NCI-H1694 treated with DMSO at 0.1 percent for 48 hours (cell line): ENCODE measurements at regions not wholly inside any gene's neighbourhood (a gene's known extent, or its start where the extent isn't known, plus 50 kb on each side); places are given as distances from the start of the nearest gene placed in this dataset.
"Not testable (repeated sequence)": the region's sequence is repeated elsewhere in the genome, so short reads cannot be mapped to it uniquely, and the experiment has no call there.

Experiments
- DNase-seq: peaks from one replicate; lab custom pipeline; 2025; lab: John Stamatoyannopoulos, UW

- DNase-seq = no peak
Observed at GRCh38 chr3:74134831-74135230, 479.6 kb downstream of the CNTN3 start.

GRCh38 chr3:74131546-74132328 is 482.7 kb downstream of the CNTN3 start:
- not testable (repeated sequence) for DNase-seq

DNA sequence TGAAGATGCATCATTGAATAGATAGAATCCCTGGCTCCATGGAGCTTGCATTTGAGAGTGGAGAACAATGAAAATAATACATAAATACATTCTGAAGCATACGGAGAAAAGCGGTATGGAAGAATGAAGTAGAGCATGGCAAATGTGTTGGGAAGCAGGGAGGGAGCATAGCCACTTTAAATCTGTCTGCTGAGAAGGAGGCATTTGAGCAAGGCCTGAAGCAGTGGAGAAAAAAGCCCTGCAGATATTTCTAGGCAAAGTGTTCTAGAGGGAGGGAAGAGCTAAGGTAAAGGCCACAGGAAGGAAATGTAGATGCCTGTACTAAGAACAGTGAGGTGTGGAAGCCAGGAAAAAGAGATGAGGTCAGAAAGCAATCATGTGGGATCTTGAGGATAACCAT is 484.8 kb downstream of the CNTN3 start:
- no peak for DNase-seq

DNA sequence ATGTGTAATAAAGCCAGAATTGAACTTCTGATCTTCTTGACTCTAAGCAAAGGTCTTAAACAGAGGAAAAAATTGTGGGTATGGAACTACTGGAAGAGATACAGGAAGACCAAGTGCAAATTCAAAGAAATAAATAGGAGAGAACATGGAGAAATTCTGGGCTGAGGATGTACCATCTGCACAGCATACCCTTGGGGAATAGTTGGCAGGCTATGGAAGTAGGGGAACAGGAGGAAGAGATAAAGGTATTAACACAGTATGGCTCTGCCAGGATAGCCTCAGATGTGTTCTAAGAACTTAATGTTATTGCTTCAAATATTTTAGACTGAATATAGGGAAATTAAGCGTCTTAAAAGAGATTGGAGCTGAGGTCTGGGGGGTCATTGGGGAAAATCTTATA is 485.4 kb downstream of the CNTN3 start:
- no peak for DNase-seq

GRCh38 chr3:74127256-74127655 is 487.2 kb downstream of the CNTN3 start:
- DNase-seq = no peak

- no peak for DNase-seq
Observed at GRCh38 chr3:74124782-74125181, 489.7 kb downstream of the CNTN3 start.

DNA sequence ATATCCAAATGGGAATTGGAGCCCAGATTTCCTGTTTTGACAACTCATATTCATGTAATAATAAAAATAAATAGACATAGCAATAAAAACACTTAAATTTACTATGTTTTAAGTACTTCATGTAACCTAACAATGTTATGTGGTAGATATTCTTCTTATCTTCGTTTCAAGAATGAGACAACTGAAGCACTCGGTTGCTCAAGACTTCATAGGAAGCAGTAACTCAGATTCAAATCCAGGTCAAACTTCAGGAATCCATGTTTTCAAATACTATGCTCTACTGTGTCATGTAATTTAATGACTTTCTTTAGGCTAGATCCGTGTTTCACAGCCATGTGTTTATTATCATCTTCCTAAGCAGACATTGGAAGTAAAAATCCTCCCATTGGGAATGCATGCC is 492.2 kb downstream of the CNTN3 start:
- DNase-seq = no peak

- no peak for DNase-seq
Observed at GRCh38 chr3:74121761-74122160, 492.7 kb downstream of the CNTN3 start.

DNA sequence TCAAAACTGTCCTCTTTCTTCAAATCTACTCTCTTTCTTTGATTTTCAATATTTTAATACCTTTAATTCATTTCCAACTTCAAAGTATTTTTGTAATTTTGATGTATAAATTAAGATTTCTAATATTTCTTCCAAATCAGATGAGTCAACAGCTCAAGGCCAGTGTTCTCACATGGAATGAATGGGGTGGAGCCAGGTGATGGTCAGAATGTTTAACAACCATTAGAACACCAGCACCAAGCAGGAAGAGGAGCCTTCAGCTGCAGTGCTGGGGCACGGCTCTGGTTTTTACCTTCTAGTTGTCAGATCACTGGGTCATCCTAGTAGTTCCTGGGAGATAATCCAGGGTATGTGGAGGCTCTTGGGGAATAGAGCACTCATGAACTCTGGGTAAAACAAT is 494.5 kb upstream of the PDZRN3 start:
- no peak for DNase-seq

DNA sequence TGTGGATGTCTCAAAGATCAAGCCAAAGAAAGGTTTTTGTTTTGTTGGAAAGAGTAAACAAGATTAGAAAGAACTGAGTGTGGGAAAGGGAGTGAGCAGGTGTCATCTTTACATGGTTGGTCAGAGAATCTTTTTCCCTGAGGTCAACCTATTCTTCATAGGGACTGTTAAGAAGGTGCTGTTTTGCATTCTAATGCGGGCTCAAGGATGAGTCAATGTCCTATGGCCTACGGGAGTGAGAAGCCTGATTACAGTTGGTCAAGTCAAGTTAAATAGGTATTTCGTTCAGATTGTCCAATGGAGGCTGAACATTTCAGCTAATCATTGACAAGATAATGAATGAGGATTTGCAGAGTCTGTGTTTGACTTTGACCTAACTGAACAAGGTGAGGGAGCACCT is 491.2 kb upstream of the PDZRN3 start:
- no peak for DNase-seq

DNA sequence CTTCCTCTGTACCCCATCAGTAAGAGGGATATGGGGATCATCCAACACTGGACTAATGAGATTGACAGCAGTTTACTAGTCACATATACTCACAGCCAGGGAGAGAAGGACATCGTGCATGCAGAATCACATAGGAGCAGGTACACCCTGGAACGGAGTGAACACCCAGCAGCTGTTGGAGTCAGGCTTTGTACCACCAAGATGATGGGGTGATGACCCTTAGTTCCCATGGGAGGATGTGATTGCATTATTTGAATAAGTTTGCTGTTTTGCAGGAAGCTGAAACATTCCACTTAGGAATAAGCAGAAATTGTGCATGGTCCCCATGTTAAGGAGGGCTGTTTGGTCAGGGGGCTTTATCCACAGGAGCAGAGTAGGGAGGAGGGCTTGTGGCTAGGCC is 482.7 kb upstream of the PDZRN3 start:
- DNase-seq = no peak

DNA sequence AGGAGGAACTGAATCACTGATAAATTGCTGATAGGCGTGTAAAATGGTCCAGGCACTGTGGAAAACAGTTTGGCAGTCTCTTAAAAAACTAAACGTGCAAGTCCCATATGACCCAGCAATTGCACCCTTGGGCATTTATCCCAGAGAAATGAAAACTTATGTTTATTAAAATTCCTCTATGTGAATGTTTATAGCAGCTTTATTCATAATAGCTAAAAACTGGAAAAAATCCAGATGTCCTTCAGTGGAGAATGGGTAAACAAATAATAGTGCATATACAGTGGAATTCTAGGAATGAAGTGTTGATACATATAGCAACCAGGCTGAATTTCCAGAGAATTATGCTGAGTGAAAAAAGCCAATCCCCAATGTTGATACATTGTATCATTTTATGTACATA is 482.2 kb upstream of the PDZRN3 start:
- DNase-seq = no peak

GRCh38 chr3:74091204-74091603 is 466.5 kb upstream of the PDZRN3 start:
- DNase-seq = no peak

DNA sequence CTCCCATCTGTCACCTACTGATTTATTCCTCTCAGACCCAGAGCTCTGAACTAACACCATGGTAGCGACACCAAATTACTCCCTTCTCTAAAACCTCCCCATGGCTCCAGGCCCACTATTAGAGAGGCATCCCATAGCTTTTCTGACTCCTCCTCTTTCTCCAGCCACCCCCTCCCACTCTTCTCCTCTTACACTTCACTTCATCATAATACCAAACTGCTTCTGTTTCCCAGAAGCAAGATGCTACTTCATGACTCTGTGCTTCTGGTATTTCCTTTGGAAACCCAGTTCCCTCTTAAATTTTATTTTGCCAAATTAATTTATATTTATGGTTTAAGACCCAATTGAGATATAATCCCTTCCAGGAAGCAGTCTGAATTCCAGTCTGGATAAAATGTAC is 465.1 kb upstream of the PDZRN3 start:
- no peak for DNase-seq

- no peak for DNase-seq
Observed at GRCh38 chr3:74080056-74080461, 455.3 kb upstream of the PDZRN3 start.

GRCh38 chr3:74075241-74075640 is 450.5 kb upstream of the PDZRN3 start:
- DNase-seq = no peak

GRCh38 chr3:74074700-74075099 is 450.0 kb upstream of the PDZRN3 start:
- no peak for DNase-seq

- DNase-seq = no peak
Observed at GRCh38 chr3:74067296-74067695, 442.6 kb upstream of the PDZRN3 start.

- no peak for DNase-seq
Observed at GRCh38 chr3:74066456-74066855, 441.7 kb upstream of the PDZRN3 start.

DNA sequence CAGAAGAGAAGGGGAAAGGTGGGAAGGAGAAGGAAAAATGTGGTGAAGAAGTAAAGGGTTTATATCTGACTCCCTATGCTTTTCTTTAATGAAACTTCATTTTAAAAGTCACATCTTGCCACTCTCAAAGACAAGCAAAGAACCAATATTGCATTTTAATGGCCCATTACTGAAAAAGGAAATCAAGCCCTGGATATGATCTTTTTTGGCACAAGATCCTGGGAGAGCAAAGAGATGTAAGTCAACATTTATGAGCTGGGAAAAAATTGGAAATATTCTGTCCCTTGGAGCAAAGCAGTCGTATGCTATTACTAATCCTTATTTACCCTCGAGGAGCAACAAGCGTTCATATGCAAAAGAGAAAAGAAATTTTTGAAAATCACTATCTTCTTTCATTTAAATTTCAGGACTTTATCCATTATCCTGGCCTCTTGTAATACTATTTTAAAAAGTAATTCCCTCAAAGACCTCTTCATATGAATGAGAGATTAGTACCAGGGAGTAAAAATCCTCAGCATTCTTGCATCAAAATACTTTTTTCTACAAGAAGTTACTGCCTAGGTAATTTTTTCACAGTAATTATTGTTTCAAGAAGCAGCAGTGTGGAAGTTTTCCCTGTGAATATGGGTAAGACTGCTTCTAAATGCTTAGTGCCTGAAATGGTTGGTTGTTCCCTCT is 435.3 kb upstream of the PDZRN3 start:
- DNase-seq = no peak

DNA sequence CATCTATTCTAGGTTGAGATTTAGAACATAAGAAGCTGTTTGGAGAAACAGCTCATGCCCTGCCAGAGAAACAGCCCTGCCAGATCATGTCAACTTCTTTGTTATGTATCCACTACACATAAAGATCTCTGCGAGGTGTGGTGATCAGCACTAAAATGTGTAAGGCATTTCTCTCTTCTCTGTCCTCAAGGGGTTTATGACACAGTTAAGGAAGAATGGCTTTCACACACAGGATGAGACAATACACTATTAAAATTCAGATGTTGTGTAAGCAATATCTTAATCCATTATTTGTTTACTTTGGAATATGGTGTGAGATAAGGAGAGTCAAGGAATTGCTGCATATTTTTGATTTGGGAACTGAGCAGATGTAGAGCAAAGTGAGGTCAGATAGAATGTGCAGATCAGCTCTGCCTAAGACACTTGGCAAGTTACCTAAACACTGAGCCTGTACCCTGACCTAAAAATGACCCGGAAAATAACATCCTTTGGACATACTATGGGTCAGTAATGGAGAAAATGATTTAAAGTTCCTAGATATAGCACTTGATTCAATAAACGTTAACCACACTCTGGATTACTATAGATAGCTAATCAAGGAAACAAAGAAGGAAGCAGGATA is 434.7 kb upstream of the PDZRN3 start:
- DNase-seq = no peak

- DNase-seq = no peak
Observed at GRCh38 chr3:74057169-74057568, 432.4 kb upstream of the PDZRN3 start.

DNA sequence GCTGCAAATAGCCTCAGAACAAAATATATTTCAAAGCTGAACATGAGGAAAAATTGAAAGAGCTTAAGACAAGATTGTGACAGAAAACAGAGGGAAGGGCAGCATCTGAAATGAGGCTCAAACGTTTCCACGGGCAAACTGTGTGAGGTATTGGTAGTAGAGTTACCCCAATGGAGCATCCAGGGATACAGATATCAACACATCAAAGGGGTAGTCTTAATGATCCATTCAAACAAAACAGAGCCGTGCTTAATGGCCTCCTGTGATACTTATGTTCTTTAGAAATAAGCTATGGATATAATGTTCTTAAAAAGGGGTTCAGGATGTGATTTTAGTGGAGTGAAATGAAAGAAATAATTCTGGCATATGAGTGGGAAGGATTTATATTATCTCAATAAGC is 430.3 kb upstream of the PDZRN3 start:
- DNase-seq = no peak
